Keratinocyte (primary cell): ENCODE measurements at regions not wholly inside any gene's neighbourhood (a gene's known extent, or its start where the extent isn't known, plus 50 kb on each side); places are given as distances from the start of the nearest gene placed in this dataset.

Experiments used
- DNase-seq: peaks from one replicate; pipeline ENCODE4 v3.0.0-alpha.2; 2011; ENCODE audit warnings: low read depth, missing footprints, low spot score
- FAIRE-seq: peaks from 2 replicates; lab custom pipeline; 2011; peaks lifted over from hg19 to GRCh38; lab: Jason Lieb, UNC
- H2AFZ ChIP-seq: 2 replicates; pipeline ENCODE4 v1.6.0; 2012; ENCODE audit warnings: low read length, control low read depth, inconsistent platforms; ENCODE audit not compliant: control insufficient read depth
- H3K27ac ChIP-seq: 2 replicates; pipeline ENCODE4 v1.5.1; 2011; ENCODE audit warnings: low read length; ENCODE audit not compliant: control insufficient read depth, insufficient read depth
- H3K27me3 ChIP-seq: 3 replicates; pipeline ENCODE4 v1.6.0; 2011; ENCODE audit warnings: low read length; ENCODE audit not compliant: control insufficient read depth, insufficient read depth; ENCODE audit errors: extremely low read depth
- H3K36me3 ChIP-seq, 2 experiments: 2 replicates in 1 of 2; 3 replicates in 1 of 2; pipeline ENCODE4 v1.5.1; 2011; ENCODE audit warnings: low read length in 2 of 2, mild to moderate bottlenecking in 1 of 2; ENCODE audit not compliant: control insufficient read depth in 2 of 2, insufficient read depth in 2 of 2; ENCODE audit errors: extremely low read depth in 1 of 2
- H3K4me1 ChIP-seq: 3 replicates; pipeline ENCODE4 v1.5.1; 2011; ENCODE audit warnings: low read length; ENCODE audit not compliant: control insufficient read depth, insufficient read depth; ENCODE audit errors: extremely low read depth
- H3K4me2 ChIP-seq: 3 replicates; pipeline ENCODE4 v1.6.0; 2011; ENCODE audit warnings: low read depth, low read length; ENCODE audit not compliant: control insufficient read depth, insufficient read depth; ENCODE audit errors: extremely low read depth
- H3K4me3 ChIP-seq, 3 experiments: fragments of 200-600 bp in 1 of 3; sonication (generic) in 1 of 3; 2 replicates in 2 of 3; 3 replicates in 1 of 3; pipeline ENCODE4 v1.5.1; 2011 to 2016; ENCODE audit warnings: low read length in 3 of 3, mild to moderate bottlenecking in 3 of 3, control low read depth in 2 of 3, inconsistent platforms in 1 of 3, low read depth in 1 of 3, mixed read lengths in 1 of 3, mixed run types in 1 of 3, moderate library complexity in 1 of 3; ENCODE audit not compliant: control insufficient read depth in 2 of 3, insufficient read depth in 2 of 3; ENCODE audit errors: extremely low read depth in 1 of 3
- H3K79me2 ChIP-seq: 2 replicates; pipeline ENCODE4 v1.6.0; 2012; ENCODE audit warnings: low read length; ENCODE audit not compliant: control insufficient read depth, insufficient read depth
- H3K9ac ChIP-seq: 3 replicates; pipeline ENCODE4 v1.6.0; 2011; ENCODE audit warnings: low read length; ENCODE audit not compliant: control insufficient read depth, insufficient read depth; ENCODE audit errors: extremely low read depth
- H3K9me1 ChIP-seq: 3 replicates; pipeline ENCODE4 v1.6.0; 2011; ENCODE audit warnings: low read length; ENCODE audit not compliant: control insufficient read depth, insufficient read depth; ENCODE audit errors: extremely low read depth
- H3K9me3 ChIP-seq: 2 replicates; pipeline ENCODE4 v1.5.1; 2012; ENCODE audit warnings: low read depth, low read length; ENCODE audit not compliant: control insufficient read depth
- H4K20me1 ChIP-seq: 3 replicates; pipeline ENCODE4 v1.6.0; 2011; ENCODE audit warnings: low read length; ENCODE audit not compliant: control insufficient read depth, insufficient read depth; ENCODE audit errors: extremely low read depth
- EZH2 ChIP-seq: IDR thresholded peaks from one replicate; pipeline ENCODE4 v1.6.1; 2012; ENCODE audit warnings: inconsistent platforms, mild to moderate bottlenecking, low read length, moderate library complexity
- dilution Hi-C: fragments of 300-500 bp; cut with MboI; formaldehyde crosslinking; loops from one replicate; pipeline ENCODE4 v1.7.0; 2020; ENCODE audit warnings: low sequenced_read_pairs; ENCODE audit not compliant: extremely low pct_ligation_motif_present
- TF ChIP-seq, protein P1 (sequence below), 3 experiments: IDR thresholded peaks in 1 of 3; conservative IDR thresholded peaks in 1 of 3; optimal IDR thresholded peaks in 1 of 3; 2 replicates in 2 of 3; 3 replicates in 1 of 3; pipeline versions ENCODE3 to v1.5.1; 2011; ENCODE audit warnings: low read length in 3 of 3, mild to moderate bottlenecking in 3 of 3, moderate library complexity in 2 of 3, control low read depth in 1 of 3, inconsistent platforms in 1 of 3; ENCODE audit not compliant: insufficient read depth in 2 of 3; ENCODE audit errors: extremely low read depth in 1 of 3

DNA sequence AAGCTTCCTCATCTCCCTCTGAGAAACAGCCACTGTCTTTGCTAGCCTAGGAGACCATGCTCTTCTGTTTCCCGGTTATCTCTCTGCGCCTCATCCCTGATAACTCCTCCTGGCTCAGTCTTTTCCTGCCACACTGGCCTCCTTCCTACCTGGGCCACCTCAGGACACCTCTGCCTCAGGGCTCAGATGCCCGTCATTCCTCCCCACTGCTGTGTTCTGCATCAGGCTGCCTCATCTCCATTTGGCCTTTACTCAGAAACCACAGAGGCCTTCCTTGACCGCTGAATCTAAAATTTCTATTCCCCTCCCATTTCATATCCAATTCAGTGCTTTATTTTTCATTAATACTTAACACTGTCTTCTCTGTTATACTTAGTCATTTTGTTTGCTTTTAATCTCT is 311.0 kb upstream of the RGS6 start:
- no peaks in the 10 kb centered on the region for H4K20me1 ChIP-seq
- H3K9me1 ChIP-seq = no peaks in the 10 kb centered on the region
- H3K27ac ChIP-seq = no peak overlapping the region
- no peak for FAIRE-seq
- no peak for TF ChIP-seq EZH2
- TF ChIP-seq, protein P1, sequence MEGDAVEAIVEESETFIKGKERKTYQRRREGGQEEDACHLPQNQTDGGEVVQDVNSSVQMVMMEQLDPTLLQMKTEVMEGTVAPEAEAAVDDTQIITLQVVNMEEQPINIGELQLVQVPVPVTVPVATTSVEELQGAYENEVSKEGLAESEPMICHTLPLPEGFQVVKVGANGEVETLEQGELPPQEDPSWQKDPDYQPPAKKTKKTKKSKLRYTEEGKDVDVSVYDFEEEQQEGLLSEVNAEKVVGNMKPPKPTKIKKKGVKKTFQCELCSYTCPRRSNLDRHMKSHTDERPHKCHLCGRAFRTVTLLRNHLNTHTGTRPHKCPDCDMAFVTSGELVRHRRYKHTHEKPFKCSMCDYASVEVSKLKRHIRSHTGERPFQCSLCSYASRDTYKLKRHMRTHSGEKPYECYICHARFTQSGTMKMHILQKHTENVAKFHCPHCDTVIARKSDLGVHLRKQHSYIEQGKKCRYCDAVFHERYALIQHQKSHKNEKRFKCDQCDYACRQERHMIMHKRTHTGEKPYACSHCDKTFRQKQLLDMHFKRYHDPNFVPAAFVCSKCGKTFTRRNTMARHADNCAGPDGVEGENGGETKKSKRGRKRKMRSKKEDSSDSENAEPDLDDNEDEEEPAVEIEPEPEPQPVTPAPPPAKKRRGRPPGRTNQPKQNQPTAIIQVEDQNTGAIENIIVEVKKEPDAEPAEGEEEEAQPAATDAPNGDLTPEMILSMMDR (optimal IDR thresholded peaks at IDR 0.05 in 1 of 3, IDR thresholded peaks at IDR 0.05 in 1 of 3, conservative IDR thresholded peaks at IDR 0.05 in 1 of 3; ENCODE audit: extremely low read depth in 1 of 3, insufficient read depth in 2 of 3, low read length in 3 of 3) = no peak
- H2AFZ ChIP-seq = no peak overlapping the region
- no peak overlapping the region for H3K4me2 ChIP-seq
- dilution Hi-C loops = no loop called here
- no peak overlapping the region for H3K4me3 ChIP-seq
- no peak for DNase-seq
- no peaks in the 10 kb centered on the region for H3K9me3 ChIP-seq
- peaks cover 11% of the 10 kb centered on the region for H3K4me1 ChIP-seq
- H3K36me3 ChIP-seq = peaks cover 8 to 11% of the 10 kb centered on the region in 2 experiments
- no peak overlapping the region for H3K9ac ChIP-seq
- H3K79me2 ChIP-seq = no peaks in the 10 kb centered on the region
- H3K27me3 ChIP-seq = no peaks in the 10 kb centered on the region

DNA sequence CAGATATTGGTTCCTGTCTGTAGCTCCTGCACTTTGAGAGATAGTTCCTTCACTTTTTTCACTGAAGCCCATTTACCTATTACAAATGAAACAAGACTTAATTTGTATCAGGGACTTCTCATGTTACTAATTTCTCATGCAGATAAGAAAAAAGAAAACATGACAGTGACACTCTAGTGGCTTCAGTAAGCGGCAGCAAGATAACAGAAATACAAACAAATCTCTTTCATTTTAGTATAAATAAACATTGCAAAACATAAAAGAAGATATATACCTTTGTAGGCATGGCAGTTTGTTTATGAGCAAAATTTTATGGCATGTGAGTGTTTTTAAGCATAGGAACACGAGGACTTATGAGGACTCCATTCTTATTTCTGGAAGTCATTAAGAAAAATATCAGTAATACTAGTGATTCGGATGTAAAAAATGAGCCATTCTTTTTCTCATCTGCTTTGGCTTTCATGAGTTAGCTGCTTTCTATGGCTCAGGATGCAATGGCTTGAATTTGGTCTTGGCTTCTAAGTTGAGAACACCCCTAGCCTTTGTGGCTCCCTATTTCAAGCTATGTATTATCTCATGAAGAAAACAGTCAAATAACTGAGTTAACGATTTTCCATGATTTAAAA is 310.1 kb upstream of the RGS6 start:
- Histone ChIP-seq H4K20me1 (no peaks in the 10 kb centered on the region), H3K9me3 (no peaks in the 10 kb centered on the region), H3K4me1 (peaks cover 11% of the 10 kb centered on the region), H2AFZ (no peak overlapping the region), H3K4me2 (no peak overlapping the region), H3K9me1 (no peaks in the 10 kb centered on the region), H3K27me3 (no peaks in the 10 kb centered on the region), H3K9ac (no peak overlapping the region), H3K79me2 (no peaks in the 10 kb centered on the region), H3K4me3 (no peak overlapping the region), H3K36me3 (peaks cover 8 to 11% of the 10 kb centered on the region in 2 experiments), H3K27ac (no peak overlapping the region)
- FAIRE-seq = no peak
- no peak for DNase-seq
- dilution Hi-C loops = no loop called here
- TF ChIP-seq, protein P1 (optimal IDR thresholded peaks at IDR 0.05 in 1 of 3, IDR thresholded peaks at IDR 0.05 in 1 of 3, conservative IDR thresholded peaks at IDR 0.05 in 1 of 3; ENCODE audit: extremely low read depth in 1 of 3, insufficient read depth in 2 of 3, low read length in 3 of 3) = no peak
- TF ChIP-seq EZH2 = no peak
